IPS-20b (cell line): ENCODE measurements at regions not wholly inside any gene's neighbourhood (a gene's known extent, or its start where the extent isn't known, plus 50 kb on each side); places are given as distances from the start of the nearest gene placed in this dataset.
"Not testable (repeated sequence)": the region's sequence is repeated elsewhere in the genome, so short reads cannot be mapped to it uniquely, and the experiment has no call there.

Source experiments
- H3K27ac ChIP-seq: one replicate; pipeline ENCODE4 v1.5.1; 2013; ENCODE audit warnings: low read length
- H3K27me3 ChIP-seq: 2 replicates; pipeline ENCODE4 v1.6.1; 2013; ENCODE audit warnings: mild to moderate bottlenecking, low read length, inconsistent platforms; ENCODE audit not compliant: insufficient read depth
- H3K36me3 ChIP-seq: 2 replicates; pipeline ENCODE4 v1.6.1; 2013; ENCODE audit warnings: low read depth, mild to moderate bottlenecking, inconsistent platforms, low read length, moderate library complexity; ENCODE audit not compliant: insufficient read depth
- H3K4me1 ChIP-seq: 2 replicates; pipeline ENCODE4 v1.6.1; 2013; ENCODE audit warnings: mild to moderate bottlenecking, control low read depth, inconsistent platforms, low read length, moderate library complexity; ENCODE audit not compliant: insufficient read depth
- H3K4me3 ChIP-seq: 2 replicates; pipeline ENCODE4 v1.5.1; 2013; ENCODE audit warnings: mild to moderate bottlenecking, low read length, inconsistent platforms
- H3K9ac ChIP-seq: 2 replicates; pipeline ENCODE4 v1.6.1; 2013; ENCODE audit warnings: low read depth, mild to moderate bottlenecking, inconsistent platforms, low read length, moderate library complexity
- H3K9me3 ChIP-seq: 2 replicates; pipeline ENCODE4 v1.6.1; 2013; ENCODE audit warnings: mild to moderate bottlenecking, low read depth, low read length, inconsistent platforms; ENCODE audit not compliant: insufficient read depth

DNA sequence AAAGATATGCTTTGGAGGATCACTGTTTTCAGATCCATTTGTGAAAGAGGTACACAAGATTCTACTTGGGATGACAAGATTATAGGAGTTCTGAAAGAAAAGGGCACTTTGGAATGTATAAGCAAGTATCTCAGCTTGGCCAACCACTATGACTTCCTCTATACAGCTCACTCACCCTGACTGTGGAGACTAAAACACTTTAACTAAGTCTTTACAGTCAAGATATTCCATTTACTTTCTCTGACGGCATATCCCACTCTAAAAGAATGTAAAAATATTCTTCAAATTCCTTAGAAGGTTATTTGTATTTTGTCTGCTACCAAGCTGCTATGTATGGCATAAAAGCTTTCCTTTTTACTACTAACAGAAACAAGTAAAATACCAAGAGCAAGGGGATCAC is 58.5 kb upstream of the KCTD7 start:
- H3K27ac ChIP-seq, H3K9me3 ChIP-seq, H3K4me1 ChIP-seq, H3K9ac ChIP-seq, H3K4me3 ChIP-seq, H3K27me3 ChIP-seq: not testable (repeated sequence)
- H3K36me3 ChIP-seq, result peaks cover 84% of the 10 kb centered on the region

DNA sequence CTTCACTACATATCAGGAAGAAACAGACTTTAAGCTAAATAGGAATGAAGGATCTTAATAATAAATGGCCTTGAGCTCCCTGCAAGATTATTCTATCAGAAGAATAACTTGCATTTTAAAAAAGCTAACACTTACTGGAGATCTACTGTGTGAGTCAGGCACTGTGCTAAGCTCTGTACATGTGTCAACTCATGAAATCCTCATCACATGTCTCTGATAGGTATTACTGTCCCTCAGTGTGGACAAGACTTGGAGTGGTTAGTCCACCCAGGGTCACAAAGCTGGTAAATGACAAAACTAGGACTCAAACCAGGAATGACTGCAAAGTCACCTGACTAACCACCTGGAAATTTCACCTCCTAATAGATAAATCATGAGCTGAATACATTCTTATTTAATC is 57.1 kb upstream of the KCTD7 start:
- no peak overlapping the region for H3K9ac ChIP-seq
- H3K4me1 ChIP-seq, result no peaks in the 10 kb centered on the region
- H3K27ac ChIP-seq, result no peak overlapping the region
- no peaks in the 10 kb centered on the region for H3K9me3 ChIP-seq
- H3K4me3 ChIP-seq, result no peak overlapping the region
- no peaks in the 10 kb centered on the region for H3K27me3 ChIP-seq
- H3K36me3 ChIP-seq, result peaks cover 87% of the 10 kb centered on the region

DNA sequence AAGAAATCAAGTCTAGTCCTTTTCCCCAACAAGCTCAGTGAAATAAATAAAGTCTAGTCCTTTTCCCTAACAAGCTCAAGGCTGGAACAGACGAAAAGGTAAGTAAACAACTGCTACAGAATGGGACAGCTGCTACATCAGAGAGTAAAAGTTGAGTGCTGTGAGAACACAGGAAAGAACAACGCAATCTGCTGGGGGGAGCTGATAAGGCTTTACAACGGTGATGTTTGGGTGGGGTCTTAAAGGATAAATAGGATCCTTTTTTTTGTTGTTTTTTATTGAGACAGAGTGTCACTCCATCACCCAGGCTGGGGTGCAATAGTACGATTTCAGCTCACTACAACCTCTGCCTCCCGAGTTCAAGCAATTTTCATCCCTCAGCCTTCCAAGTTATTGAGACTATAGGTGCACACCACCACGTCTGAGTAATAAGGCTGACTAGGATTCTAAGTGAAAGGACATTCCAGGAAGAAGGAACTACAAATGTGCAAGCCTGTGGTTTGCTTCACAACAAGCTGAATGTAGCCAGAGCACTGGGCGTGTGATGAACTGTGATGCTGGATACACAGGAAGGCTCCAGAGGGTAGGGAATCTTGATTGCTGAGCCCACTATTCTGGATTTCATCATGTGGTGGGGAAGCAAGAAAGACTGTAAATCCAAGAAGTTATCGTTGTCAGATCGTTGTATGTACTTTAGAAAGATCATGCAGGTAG is 54.7 kb upstream of the KCTD7 start:
- H3K4me1 ChIP-seq, H3K27me3 ChIP-seq, H3K27ac ChIP-seq, H3K4me3 ChIP-seq, H3K9me3 ChIP-seq, H3K9ac ChIP-seq: not testable (repeated sequence)
- H3K36me3 ChIP-seq, result peaks cover 70% of the 10 kb centered on the region

DNA sequence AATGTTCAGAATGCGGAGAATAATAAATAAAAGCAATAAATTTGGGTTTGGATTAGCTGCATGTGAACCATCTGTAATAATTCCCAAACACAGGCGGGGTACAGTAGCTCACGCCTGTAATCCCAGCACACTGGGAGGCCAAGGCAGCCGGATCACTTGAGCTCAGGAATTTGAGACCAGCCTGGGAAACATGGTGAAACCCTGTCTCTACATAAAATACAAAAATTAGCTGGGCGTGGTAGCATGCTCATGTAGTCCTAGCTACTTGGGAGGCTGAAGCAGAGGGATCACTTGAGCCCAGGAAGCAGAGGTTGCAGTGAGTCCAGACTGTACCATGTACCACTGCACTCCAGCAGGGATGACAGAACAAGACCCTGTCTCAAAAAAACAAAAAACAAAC is 53.9 kb upstream of the KCTD7 start:
- H3K9me3 ChIP-seq, H3K4me1 ChIP-seq, H3K9ac ChIP-seq, H3K27me3 ChIP-seq, H3K27ac ChIP-seq, H3K4me3 ChIP-seq: not testable (repeated sequence)
- peaks cover 64% of the 10 kb centered on the region for H3K36me3 ChIP-seq

DNA sequence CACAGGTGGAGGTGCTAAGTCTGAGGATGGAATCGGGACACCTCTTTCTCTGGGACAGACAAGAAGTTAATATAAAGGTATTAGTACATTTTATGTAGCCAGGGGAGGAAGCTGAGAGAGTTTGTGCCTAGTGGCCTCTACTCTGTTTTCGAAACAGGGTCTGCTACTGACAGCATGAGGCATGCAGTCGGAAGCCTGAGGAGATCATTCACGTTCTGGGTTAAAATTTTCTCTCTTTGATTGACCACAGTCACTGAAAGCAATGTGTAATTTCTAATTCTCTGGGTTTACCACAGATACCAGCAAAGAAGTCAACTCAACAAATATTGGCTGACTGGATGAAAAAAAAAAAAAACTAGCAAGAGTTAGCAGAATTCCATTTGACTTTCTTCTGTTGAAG is 53.3 kb upstream of the KCTD7 start:
- Histone ChIP-seq H3K9ac (no peak overlapping the region), H3K9me3 (no peaks in the 10 kb centered on the region), H3K36me3 (peaks cover 60% of the 10 kb centered on the region), H3K4me1 (no peaks in the 10 kb centered on the region), H3K27me3 (no peaks in the 10 kb centered on the region), H3K27ac (no peak overlapping the region), H3K4me3 (no peak overlapping the region)

DNA sequence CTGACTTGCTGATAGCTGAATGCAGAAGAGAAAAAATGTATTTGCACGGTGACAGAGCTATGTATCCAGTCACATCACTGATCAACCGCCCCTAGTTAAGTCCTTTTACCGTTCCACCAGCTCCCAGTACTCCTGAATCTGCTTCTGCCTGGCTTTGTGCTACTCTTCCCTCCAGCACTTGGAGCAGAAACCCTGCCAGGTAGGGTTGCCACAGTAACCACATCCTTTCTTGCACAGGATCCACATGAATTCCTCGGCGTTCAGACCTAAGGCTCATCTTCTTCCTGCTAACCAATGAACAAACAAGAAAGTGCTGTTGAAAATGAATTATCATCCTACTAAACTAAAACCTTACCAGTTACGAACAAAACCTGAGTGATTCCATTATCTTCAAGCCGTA is 52.0 kb upstream of the KCTD7 start:
- H3K27ac ChIP-seq, result no peak overlapping the region
- no peaks in the 10 kb centered on the region for H3K27me3 ChIP-seq
- peaks cover 54% of the 10 kb centered on the region for H3K36me3 ChIP-seq
- H3K4me3 ChIP-seq, result no peak overlapping the region
- H3K4me1 ChIP-seq, result no peaks in the 10 kb centered on the region
- no peak overlapping the region for H3K9ac ChIP-seq
- no peaks in the 10 kb centered on the region for H3K9me3 ChIP-seq
